Hepatocyte (in vitro differentiated cells): ENCODE measurements at regions not wholly inside any gene's neighbourhood (a gene's known extent, or its start where the extent isn't known, plus 50 kb on each side); places are given as distances from the start of the nearest gene placed in this dataset.

ENCODE experiments used
- EZH2phosphoT487 ChIP-seq: fragments of 200-600 bp; sonication (generic); IDR thresholded peaks from one replicate; pipeline ENCODE4 v1.6.1; 2018; ENCODE audit warnings: antibody characterized with exemption, mild to moderate bottlenecking, low read depth, moderate library complexity; ENCODE audit not compliant: unreplicated experiment, severe bottlenecking
- TF ChIP-seq, protein P1 (sequence below): fragments of 200-600 bp; sonication (generic); IDR thresholded peaks from 2 replicates; pipeline ENCODE4 v1.5.1; 2016; ENCODE audit warnings: antibody characterized with exemption, mild to moderate bottlenecking; ENCODE audit not compliant: poor library complexity

DNA sequence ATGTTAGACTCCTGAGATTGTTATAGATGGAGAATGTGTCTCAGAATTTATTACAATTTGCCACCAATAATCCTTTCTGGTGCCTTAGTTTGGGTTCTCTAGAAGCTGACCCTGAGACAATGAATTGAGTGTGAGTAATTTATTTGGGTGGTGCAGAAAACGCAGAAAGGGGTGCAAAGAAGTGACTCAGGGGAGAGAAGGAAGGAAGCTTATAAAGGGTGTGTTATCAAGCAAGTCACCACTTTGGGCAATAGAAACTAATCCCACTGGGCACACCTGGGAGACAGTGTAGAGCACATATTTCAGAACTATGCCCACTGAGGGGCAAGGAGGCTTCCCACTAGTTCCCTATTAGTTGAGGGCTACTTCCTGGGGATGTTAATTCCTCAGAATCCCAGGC, 320.6 kb downstream of the MID1IP1 start:
- TF ChIP-seq, protein P1, sequence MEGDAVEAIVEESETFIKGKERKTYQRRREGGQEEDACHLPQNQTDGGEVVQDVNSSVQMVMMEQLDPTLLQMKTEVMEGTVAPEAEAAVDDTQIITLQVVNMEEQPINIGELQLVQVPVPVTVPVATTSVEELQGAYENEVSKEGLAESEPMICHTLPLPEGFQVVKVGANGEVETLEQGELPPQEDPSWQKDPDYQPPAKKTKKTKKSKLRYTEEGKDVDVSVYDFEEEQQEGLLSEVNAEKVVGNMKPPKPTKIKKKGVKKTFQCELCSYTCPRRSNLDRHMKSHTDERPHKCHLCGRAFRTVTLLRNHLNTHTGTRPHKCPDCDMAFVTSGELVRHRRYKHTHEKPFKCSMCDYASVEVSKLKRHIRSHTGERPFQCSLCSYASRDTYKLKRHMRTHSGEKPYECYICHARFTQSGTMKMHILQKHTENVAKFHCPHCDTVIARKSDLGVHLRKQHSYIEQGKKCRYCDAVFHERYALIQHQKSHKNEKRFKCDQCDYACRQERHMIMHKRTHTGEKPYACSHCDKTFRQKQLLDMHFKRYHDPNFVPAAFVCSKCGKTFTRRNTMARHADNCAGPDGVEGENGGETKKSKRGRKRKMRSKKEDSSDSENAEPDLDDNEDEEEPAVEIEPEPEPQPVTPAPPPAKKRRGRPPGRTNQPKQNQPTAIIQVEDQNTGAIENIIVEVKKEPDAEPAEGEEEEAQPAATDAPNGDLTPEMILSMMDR, result no peak
- TF ChIP-seq EZH2phosphoT487, result no peak
